Activated CD4-positive, alpha-beta T cell treated with anti-CD3 and anti-CD28 coated beads for 48 hours (primary cell): ENCODE measurements at regions not wholly inside any gene's neighbourhood (a gene's known extent, or its start where the extent isn't known, plus 50 kb on each side); places are given as distances from the start of the nearest gene placed in this dataset.
"Not testable (repeated sequence)": the region's sequence is repeated elsewhere in the genome, so short reads cannot be mapped to it uniquely, and the experiment has no call there.

ENCODE experiments used
- DNase-seq: peaks from one replicate; pipeline ENCODE4 v3.0.0-alpha.2; 2020

DNA sequence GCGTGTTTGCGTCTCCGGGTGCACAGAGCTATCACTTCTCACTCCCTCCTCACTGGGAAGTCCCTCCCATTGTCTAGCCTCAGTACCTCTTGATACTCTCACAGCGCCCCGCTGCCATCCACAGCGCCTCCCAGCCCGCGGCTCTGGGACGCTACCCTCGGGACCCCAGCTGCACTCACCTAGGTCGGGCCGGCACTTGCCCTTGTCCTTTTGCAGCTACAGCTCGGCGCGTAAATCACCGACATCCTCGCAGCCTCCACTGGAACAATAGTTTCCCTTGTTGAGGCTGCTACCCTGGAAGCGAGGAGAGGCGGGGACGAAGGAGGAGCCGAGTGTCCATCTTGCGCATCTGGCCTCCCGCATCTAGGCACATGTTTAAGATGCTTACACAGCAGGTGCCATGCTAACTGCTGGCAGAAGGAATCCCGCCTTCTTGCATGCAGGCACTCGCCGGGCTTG, 269.5 kb upstream of the HSFY2 start:
- DNase-seq: no peak

DNA sequence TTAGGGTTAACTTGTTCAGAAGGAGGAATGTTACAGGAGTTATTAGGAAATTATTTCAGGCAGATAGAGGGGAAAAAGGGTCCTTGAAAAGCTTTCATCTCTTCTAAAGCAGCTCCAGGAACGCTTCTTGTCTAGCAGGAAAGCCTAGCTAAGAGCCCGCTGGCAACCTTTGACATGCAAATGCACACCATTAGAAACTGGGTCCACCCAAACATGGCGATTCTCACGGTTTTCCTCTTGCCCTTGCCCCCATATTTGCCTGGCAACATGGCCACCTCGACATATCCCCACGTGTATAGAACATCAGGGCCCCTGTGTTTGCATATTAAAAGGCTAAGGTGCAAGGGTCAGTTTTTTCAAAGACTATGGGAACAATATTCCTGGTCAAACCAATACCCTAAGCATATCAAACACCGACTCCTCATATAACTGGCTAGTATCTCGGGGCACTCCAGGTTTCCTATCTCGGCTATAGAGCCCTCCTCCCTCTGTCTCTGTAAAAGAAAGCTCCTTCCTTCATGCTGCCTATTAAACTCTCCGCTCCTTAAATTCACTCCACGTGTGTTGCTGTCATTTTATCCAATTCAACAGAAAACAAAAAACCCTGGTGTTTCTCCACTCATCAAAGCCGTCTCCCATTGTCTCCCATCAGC, 268.9 kb upstream of the HSFY2 start:
- DNase-seq: no peak

DNA sequence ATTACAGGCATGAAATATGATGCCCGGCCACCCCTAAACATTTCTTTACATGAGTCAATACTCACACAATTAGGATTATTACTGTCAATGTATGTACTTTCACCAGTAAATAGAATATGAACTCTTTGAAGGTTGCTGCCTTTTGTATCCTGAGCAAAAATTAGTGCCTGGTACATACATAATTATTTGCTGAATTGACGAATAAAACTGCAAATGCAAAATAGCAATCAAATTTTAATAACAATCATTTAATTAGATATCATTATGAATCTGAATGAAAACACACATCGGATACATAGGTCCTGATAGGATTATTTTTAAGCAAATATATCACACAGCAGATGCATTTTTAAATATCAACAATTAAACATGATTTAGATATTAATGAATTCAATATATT, 253.1 kb upstream of the HSFY2 start:
- no peak for DNase-seq

DNA sequence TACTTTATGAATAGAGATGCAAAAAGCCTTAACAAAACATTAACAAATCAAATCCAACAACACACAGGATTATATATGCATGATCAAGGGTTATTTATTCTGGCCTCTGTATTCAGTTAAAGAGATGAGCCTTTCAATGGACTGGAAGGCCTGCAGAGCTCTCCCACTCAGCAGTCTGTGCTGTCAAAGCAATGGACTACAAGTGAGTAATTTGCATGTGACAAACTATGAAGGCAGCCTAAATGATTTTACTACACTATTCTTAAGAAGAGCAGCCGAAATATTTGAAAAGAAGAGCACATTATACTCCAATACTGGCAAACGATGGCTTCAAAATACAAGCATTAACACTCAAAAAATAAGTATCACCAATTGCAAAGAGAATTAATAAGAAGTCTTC, 250.4 kb upstream of the HSFY2 start:
- no peak for DNase-seq

DNA sequence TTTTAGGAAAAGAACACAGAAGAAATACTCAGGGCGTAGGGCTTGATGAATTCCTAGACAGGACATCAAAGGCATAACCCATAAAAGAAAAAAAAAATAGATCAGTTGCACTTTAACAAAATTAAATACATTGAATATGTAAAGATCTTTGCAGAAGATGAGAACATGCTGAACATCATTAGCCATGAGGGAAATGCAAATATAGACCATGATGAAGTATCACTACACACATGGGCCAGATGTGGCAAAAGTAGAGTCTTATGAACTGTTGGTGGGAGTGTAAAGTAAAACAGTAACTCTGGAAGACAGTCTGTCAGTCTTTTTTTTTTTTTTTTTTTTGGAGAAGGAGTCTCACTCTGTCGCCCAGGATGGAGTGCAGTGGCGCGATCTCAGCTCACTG, 246.7 kb upstream of the HSFY2 start:
- no peak for DNase-seq

DNA sequence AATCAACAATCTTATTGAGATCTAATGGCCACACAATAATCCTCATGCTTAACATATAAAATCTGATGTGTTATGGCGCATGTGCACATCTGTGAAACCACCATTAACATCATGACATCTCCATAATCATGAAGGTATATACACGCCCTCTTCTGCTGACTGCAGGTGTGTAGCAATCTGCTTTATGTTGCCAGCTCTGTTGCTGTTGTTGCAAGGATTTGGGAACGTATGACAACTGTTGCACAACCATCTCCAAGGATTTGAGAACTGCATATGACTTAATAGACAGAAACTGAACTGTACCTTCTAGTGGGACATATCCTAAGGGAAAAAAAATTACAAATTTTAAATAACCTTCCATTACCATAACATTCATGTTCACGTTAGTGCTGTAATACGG, 243.5 kb upstream of the HSFY2 start:
- DNase-seq: no peak

DNA sequence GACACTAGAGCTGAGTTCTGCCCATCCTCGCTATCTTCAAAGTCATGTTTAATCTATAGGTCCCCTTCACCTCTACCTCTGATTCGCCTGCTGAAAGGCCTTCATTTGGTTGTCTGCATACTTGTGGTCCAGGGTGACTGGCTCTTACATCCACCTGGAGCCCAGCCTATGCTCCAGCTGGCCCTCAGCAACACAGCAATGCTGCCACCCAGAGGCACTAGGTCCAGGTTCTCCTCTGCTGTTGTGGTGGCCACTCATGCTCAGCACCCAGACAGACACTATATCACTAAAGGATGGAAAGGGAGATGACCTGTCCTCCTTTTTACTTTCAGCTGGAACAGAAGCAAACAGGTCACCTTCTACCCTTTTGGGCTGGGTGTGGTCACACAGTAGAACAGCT, 242.3 kb upstream of the HSFY2 start:
- no peak for DNase-seq

DNA sequence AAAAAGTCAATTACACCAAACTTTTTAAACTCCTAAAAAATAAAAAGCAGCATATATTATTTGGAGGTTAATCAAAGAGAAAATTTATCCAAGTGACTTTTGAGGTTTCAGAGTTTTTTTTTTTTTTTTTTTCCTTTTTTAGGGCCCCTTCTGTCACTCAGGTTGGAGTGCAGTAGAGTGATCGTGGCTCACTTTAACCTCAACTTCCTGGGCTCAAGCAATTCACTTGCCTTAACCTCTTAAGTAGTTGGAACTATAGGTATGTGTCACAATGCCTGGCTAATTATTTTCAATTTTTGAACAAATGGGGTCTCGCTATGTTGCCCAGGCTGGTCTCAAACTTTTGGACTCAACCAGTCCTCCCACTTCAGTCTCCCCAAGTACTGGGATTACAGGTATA, 241.7 kb upstream of the HSFY2 start:
- DNase-seq: no peak

DNA sequence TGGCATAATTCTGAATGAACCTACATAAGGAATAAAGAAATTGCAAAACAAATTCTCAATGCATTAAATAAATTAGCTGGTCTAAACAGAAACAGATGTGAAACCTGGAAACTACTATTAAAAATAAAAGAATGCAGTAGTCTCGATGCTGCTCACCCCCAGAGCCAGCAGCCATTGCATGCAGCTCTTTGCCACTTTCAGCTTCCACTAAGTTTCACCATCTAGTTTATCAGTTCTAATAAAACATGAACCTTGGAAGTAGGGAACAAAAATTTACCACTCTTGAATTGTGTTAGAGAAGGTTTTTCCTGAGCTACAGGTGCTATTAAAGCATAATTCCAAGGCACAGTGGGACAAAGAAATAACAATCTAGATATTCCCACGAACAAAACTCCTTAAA, 239.4 kb upstream of the HSFY2 start:
- no peak for DNase-seq

DNA sequence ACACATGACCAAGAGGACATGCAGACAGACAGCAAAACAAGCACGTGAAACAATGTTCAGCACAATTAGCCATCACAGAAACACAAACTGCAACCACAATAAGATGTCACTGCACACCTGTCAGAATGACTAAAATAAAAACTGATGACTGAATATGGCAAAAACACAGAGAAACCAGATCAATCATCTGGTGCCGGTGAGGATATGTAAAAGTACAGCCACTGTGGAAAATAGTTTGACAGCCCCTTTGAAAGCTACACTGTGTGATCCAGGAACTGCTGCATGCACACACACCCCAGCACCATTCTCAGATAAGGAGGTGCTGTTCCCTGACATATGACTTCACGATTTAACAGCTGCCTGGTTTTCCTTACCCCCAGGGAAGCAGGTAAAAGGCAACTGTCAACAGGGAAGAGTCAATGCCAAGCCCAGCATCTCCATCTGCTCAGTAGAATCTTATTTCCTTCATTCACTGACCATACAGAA, 238.1 kb upstream of the HSFY2 start:
- DNase-seq: peak; percentile 3

DNA sequence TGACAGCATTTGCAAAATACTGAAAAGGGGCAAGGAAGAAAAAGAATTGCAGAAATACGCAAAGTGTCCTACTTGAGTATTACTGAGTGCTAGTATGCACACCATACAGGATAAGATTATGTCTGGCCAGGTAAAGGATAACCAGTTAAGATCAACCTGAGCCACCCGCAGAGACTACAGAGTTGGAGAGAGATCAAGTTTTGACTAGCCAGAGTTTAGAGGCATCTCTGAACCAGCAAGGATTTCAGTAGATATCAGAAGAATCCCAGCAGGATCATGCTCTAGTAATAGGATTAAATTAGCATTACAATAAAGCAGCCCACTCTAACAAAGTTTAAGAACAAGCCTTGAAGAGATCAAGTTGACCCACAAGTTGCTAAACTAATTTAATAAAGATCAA, 232.7 kb upstream of the HSFY2 start:
- DNase-seq: no peak

DNA sequence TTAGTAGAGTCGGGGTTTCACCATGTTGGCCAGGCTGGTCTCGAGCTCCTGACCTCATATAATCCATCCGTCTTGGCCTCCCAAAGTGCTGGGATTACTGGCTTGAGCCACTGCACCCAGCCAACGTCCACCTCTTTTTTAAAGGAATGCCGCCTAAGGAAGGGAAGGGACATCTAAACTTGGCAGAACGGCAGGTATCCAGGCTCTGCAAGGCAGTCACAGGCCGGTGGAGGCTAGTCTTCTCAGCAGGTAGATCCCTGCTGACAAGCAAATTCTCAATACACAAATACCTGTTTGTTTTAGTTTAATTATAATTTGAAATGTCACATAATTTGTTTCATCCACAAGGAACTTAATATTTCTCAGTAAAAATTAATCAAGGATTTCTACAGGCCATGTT, 232.0 kb upstream of the HSFY2 start:
- no peak for DNase-seq

DNA sequence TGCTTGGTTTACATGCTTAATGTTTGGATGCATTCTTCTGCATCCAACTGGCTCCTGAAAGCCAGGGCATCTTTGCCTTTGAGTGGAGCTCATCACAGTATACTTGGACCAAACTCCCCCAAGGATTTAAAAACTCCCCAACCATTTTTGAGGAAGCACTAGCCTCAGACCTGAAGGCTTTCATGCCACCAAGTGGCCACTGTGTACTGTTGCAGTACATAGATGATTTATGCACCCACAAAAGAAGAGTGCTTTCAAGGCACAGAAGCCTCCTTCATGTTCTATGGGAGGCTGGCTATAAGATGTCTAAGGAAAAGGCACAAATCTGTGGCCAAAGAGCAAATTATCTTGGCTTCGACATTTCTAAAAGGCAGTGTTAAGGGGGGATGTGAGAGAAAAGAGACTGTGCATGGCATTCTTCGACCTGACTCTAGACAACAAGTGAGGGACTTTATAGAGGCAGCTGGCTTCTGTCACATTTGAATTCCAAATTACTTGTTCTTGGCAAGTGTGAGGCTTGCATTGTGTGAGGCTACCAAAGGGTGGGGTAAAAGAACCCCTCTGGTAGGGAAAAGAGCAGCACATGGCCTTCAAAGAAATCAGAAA, 224.2 kb upstream of the HSFY2 start:
- no peak for DNase-seq

DNA sequence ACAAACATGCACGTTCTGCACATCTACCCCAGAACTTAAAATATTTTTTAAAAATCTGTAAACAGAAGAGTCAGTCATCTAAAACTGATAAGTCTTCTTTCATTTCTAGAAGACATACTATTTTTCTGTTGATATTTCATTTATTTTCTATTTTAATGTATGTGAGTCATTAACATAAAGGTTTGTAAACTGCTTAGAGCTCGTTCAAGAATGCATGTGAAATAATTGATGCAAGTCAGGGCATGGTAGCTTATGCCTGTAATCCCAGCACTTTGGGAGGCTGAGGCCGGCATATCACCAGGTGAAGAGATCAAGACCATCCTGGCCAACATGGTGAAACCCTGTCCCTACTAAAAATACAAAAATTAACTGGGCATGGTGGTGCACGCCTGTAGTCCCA, 219.9 kb upstream of the HSFY2 start:
- DNase-seq: no peak

DNA sequence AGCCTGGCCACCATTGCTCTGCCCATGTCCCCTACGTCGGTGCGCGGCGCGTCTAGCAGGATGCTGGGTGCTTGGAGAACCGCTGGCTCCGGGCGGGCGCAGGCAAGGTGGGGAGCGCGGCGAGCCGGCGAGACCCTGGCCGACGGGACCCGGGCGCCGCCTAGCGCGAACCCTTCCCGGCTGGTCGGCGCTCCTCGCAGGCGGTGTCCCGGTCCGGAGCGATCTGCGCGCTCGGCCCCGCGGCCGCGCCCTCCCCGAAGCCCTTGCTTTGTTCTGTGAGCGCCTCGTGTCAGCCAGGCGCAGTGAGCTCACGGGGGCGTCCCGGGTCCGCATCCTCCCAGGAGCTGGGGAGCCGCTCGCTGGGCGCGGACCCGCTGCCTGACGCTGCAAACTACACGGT, 219.1 kb upstream of the HSFY2 start:
- not testable (repeated sequence) for DNase-seq

DNA sequence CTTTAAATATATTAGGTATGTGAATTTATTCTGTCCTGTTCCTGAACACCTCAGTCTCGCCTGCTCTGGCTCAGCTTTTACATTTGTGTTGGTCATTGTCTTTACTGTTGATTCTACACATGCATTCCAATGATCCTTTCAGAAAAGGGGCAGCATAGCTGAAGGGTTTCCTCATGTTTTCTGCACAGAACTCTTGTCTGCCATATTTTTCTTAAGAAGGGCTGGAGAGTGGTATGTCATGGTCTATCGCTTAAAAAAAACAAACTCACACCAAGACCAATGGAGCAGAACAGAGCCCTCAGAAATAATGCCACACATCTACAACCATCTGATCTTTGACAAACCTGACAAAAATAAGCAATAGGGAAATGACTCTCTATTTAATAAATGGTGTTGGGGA, 215.8 kb upstream of the HSFY2 start:
- no peak for DNase-seq

DNA sequence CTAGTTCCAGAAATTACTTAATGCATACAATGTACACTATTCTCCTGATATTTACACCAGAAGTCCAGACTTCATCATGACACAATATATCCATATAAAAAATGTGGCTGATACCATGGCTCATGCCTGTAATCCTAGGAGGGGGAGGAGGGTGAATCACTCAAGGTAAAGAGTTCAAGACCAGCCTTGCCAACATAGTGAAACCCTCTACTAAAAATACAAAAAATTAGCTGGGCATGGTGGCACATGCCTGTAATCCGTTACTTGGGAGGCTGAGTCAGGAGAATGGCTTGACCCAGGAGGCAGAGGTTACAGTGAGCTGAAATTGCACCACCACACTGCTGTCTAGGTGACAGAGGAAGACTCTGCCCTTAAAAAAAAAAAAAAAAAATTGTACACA, 192.5 kb upstream of the HSFY2 start:
- no peak for DNase-seq

DNA sequence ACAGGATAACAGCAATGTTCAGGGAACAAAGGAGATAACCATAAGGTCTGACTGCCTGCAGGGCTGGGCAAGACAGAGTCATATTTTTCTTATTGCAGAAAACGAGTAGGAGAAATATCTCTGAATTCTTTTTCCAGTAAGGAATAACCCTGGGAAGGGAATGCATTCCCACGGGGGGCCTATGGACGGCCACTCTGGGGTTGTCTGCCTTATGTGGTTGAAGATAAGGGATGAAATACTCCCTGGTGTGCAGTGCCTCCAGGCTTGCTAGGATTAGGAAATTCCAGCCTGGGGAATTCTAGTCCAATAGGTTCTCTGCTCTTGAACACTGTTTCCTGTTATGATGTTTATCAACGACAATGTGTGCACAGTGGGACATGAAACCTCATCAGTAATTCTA, 185.3 kb upstream of the HSFY2 start:
- DNase-seq: no peak

DNA sequence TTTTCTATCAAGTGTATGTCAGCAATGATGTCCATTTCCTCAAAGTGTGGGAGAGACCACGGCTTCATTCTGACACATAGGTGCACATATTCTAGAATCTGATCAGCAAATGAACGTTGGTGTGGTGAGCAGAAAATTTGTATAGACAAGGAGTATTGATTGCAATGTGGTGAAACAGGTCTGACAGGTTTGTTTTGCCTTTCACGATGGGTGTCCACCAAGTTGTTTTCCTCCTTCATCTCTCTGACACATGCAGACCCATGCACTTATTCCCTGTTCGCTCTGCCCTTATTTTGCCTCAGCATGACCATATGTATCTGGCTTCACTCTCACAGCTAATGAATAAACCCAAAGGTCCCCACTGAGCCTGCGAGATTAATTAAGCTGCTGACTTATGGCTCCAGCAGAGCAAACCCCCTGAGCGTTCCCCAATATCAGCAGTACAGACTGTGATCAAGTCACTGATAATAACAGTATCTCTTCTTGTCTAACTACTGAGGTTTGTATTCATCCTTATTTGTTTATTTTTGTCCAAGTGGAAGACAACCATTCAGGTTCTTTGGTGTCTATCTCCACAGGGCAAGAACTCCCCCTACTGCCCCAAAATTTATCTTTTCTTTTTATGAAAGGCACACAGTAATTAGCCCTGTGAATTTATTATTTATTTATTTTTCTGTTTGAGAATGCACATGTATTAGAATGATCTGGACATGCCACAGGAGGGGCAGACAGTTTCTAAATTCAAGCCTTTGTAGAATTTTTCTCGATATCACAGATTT, 178.3 kb upstream of the HSFY2 start:
- DNase-seq: no peak

DNA sequence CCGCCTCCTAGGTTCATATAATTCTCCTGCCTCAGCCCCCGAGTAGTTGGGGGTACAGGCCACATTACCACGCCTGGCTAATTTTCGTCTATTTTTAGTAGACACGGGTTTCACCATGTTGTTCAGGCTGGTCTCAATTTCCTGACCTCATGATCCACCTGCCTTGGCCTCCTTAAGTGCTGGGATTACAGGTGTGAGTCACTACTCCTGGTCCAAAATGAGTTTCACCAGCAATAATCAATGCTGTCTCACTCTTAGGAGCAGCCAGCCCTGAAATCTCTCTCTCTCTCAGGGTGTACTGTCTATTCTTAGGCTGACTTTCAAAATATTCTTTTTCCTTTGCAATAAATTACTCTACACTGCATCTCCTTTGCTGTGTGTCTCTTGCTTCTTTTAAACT, 177.5 kb upstream of the HSFY2 start:
- DNase-seq: no peak

DNA sequence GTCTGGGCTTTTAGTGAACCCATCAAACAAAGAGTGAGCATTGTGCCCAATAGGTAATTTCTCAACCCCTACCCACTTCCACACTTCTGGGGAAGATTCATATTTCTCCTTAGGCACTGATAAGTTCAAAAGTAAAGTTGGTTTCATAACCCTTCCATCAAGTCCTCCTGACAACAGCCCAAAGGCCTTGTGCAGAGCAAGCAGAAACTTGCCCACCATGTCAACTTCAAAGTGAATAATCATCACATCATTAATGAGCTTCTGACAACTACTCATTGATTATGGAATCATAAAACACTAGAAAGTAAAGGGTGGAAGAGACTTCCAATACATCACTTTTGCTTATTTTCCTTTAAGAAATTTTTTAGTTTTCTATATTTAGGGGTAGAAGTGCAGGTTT, 163.3 kb upstream of the HSFY2 start:
- no peak for DNase-seq

DNA sequence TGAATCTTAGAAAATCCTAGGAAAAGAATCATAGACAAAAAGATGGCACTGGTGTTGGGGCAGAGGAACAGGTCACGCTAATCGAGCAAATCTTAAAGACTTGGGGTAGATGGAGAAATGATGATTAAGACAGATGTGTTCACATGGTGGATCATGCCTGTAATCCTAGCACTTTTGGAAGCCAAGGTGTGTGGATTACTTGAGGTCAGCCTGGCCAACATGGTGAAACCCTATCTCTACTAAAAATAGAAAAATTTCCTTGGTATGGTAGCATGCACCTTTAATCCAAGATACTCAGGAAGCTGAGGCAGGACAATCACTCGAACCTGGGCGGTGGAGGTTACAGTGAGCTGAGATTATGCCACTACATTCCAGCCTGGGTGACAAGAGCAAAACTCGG, 145.7 kb upstream of the HSFY2 start:
- no peak for DNase-seq

DNA sequence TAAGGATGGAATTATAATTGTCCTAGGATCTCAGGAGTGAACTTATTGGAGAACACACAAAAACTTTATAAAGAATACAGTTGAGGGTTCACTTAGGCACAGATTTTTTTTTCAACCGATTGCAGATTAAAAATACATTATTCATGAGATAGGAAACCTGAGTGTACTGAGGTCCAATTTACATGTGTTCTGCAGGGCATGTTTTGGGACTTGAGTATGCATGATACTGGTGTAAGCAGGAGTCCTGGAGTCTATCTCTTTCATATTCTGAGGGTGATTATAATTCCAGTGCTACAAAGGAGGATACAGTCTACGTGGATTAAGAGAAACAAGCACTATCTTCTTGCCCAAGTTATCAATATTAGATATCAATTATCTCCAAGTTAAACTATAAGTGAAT, 139.3 kb upstream of the HSFY2 start:
- no peak for DNase-seq

DNA sequence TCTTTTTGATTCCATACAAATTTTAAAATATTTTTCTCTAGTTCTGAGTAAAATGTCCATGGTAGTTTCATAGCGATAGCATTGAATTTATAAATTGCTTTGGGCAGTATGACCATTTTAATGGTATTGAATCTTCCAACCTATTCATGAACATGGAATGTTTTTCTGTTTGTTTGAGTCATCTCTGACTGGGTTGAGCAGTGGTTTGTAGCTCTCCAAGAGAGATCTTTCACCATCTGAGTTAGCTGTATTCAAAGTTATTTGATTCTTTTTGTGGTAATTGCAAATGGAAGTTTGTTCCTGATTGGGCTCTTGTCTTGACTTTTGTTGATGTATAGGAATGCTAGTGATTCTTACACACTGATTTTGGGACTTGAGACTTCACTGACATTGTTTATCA, 136.3 kb upstream of the HSFY2 start:
- no peak for DNase-seq
